ENCODE measurements at regions not wholly inside any gene's neighbourhood (a gene's known extent, or its start where the extent isn't known, plus 50 kb on each side); places are given as distances from the start of the nearest gene placed in this dataset.

DNA sequence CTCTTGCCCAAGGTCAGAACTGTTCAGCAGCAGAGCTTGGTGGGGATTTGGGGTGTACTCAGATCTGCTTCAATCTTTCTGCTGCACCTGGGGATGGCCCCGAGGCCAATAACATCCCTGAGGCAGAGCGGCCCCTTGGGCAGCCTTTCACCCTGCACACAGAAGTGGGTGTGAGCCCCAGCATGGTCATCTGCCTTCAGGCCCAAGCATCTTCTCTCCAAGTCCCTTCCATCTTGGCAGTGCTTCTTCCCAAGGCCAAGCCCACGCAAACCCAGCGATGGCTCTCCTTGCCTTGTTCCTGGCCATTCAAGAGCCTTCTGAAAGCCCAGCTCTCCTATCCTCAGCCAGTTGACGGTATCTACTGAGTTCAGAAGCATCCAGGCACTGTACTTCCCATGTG lies 172.9 kb downstream of the INHBB start:
- H3K4me3 ChIP-seq = no peak overlapping the region
- H3K4me1 ChIP-seq = no peaks in the 10 kb centered on the region
- H3K9me3 ChIP-seq = no peaks in the 10 kb centered on the region
- intact Hi-C loops (cut with DNase I) = no loop called here
- no peaks in the 10 kb centered on the region for H3K36me3 ChIP-seq
- H3K27ac ChIP-seq = no peak overlapping the region
- no peaks in the 10 kb centered on the region for H3K27me3 ChIP-seq
- no peak for DNase-seq (ENCODE audit: low spot score in 2 of 2)
- TF ChIP-seq CTCF (IDR thresholded peaks at IDR 0.05) = no peak

DNA sequence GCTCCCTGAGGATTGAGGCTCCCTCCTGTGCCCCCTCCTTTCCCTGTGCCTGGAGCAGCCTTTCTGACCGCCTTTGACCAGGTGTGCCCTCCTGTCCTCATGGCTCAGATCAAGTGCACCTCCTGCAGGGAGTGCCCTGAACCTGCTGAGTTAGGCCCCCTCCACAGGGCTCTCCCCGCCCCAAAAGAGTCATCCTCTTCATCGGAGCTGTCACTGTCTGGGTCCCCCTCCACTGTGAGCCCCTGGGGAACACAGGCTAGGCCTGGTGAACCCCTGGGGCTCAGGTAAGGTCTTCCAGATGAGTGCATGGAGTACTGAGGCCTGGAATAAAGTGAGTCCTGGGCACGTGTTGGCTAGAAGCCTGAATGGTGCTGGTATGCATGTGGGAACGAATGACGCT lies 173.5 kb downstream of the INHBB start:
- no peak for DNase-seq (ENCODE audit: low spot score in 2 of 2)
- intact Hi-C loops (cut with DNase I) = no loop called here
- TF ChIP-seq CTCF (IDR thresholded peaks at IDR 0.05) = no peak
- Histone ChIP-seq H3K4me1 (no peaks in the 10 kb centered on the region), H3K27ac (no peak overlapping the region), H3K27me3 (no peaks in the 10 kb centered on the region), H3K9me3 (no peaks in the 10 kb centered on the region), H3K36me3 (no peaks in the 10 kb centered on the region), H3K4me3 (no peak overlapping the region)

- Histone ChIP-seq H3K4me3 (no peak overlapping the region), H3K27me3 (no peaks in the 10 kb centered on the region), H3K27ac (no peak overlapping the region), H3K36me3 (no peaks in the 10 kb centered on the region), H3K9me3 (no peaks in the 10 kb centered on the region), H3K4me1 (no peaks in the 10 kb centered on the region)
- no peak for TF ChIP-seq CTCF (IDR thresholded peaks at IDR 0.05)
- intact Hi-C loops (cut with DNase I) = loop anchor here (5.0 kb wide), 1 partner anchor 178 kb away; no protein-coding TSS in a partner anchor
- DNase-seq (ENCODE audit: low spot score in 2 of 2) = no peak
Measured at GRCh38 chr2:120520454-120520853, 174.5 kb downstream of the INHBB start.

GRCh38 chr2:120520929-120521912 lies 175.3 kb downstream of the INHBB start:
- no peaks in the 10 kb centered on the region for H3K27me3 ChIP-seq
- TF ChIP-seq CTCF (IDR thresholded peaks at IDR 0.05) = peak; percentile 57 to 71 (median 67)
- intact Hi-C loops (cut with DNase I) = loop anchor here (5.0 kb wide), 1 partner anchor 179 kb away; no protein-coding TSS in a partner anchor
- H3K27ac ChIP-seq = no peak overlapping the region
- H3K36me3 ChIP-seq = no peaks in the 10 kb centered on the region
- no peak for DNase-seq (ENCODE audit: low spot score in 2 of 2)
- no peaks in the 10 kb centered on the region for H3K9me3 ChIP-seq
- H3K4me1 ChIP-seq = no peaks in the 10 kb centered on the region
- H3K4me3 ChIP-seq = no peak overlapping the region

GRCh38 chr2:120522151-120522751 lies 176.3 kb downstream of the INHBB start:
- no peak for TF ChIP-seq CTCF (IDR thresholded peaks at IDR 0.05)
- intact Hi-C loops (cut with DNase I) = loop anchor here (5.0 kb wide), 1 partner anchor 180 kb away; no protein-coding TSS in a partner anchor
- H3K27ac ChIP-seq = no peak overlapping the region
- no peaks in the 10 kb centered on the region for H3K36me3 ChIP-seq
- H3K4me3 ChIP-seq = no peak overlapping the region
- no peaks in the 10 kb centered on the region for H3K9me3 ChIP-seq
- no peaks in the 10 kb centered on the region for H3K27me3 ChIP-seq
- no peaks in the 10 kb centered on the region for H3K4me1 ChIP-seq
- DNase-seq (ENCODE audit: low spot score in 2 of 2) = no peak

Measured in ascending aorta (tissue), 2 donors.